ENCODE measurements at regions not wholly inside any gene's neighbourhood (a gene's known extent, or its start where the extent isn't known, plus 50 kb on each side); places are given as distances from the start of the nearest gene placed in this dataset.

GRCh38 chr9:108125625-108126024 lies 636.1 kb upstream of the KLF4 start:
- DNase-seq, result no peak

DNA sequence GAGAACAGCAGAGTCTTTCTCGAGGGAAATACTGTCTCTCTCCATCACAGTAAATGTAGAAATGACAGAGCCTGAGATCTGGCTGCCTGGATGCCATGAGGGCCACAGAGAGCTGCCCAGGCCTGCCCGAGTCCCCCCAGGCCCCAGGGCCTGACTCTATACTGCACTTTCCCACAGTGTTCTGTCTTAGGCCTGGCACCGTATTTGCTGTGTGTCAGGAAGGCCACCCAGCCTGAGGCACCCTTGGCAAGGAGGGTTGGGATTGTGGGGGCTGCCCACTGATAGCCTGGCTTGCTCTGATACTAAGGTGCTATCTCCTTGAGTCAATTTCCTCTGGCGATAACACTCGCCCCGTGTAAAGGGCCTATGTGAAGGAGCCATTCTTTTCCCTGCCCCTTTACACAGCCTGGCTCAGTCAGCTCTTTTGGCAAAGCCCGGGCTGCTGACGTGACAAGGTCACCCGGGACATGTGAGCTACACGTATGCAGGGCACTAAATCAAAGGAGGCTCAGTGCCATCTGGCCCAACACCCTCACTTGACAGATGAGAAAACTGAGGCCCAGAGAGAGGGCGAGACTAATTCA lies 630.1 kb upstream of the KLF4 start:
- DNase-seq, result no peak

DNA sequence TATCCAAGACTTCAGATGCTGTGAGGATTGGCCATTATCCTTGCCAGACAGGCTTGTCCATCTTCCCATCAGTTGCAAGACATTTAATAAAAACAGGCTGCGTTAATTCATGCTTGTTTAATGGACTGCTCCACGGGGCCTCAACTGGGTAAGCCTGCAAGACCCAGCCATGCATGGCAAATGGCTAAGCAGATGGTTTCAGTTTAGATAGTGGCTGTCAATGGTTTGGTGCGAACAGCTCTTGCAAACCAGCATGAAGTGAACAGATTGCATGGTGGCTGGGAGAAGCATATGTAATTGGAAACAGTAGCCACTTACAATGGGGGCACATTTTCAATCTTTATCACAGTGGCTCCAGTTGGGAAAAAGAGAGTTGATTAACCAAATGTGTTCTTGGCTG lies 628.2 kb upstream of the KLF4 start:
- no peak for DNase-seq

- no peak for DNase-seq
Observed at GRCh38 chr9:108117306-108117705, 627.7 kb upstream of the KLF4 start.

DNA sequence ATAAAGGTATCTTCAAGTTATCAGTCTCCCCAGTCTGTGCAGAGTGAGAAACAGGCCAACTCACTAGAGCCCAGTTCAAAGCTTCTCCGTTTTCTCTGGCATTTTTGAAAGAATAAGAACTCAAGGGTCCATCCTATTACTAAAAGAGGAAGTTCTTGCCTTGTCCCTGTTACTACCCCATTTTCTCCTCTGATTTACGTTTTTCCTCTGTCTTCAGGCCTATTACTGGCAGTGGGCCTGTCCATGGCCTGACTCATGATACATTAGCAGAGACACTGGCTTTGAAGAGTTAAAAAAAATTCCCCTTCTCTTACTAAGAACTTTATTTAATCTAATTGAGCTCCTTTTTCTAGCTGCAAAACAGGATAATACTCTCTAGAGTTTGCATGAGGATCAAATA lies 624.0 kb upstream of the KLF4 start:
- DNase-seq, result no peak

DNA sequence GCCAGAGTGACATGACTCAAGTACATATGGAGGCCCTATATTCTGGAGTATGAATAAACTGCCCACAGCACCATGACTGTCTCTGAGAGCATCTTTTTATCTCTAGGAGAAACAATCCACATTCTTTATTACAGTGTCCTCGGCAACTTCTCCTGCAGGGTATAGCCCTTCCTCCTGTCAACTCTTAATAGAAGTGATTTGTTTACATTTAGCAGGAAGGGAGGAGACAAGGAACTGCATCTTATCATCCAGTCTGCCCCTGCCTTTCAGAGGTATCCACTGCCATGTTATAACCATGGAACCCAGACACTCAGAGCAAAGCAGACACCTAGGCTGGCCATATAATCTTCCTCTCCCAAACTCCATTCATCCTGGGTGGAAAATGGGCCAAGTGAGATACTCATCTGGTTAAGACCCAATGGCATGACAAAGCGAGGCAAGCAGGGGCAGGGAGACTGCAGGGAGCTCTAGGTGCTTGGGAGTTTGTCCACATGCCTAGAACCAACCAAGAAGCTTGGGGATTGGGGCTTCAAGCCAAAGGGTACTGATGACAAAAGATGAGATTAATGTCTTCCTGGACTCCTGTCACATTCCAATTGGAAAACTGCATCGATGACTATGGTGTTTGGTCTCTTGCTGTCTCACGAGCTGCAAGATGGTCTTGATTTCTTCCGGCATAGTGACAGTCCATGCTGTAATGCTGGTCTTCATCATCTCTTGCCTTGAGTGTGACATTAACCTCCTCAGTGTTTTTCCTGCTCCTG lies 620.5 kb upstream of the KLF4 start:
- no peak for DNase-seq

DNA sequence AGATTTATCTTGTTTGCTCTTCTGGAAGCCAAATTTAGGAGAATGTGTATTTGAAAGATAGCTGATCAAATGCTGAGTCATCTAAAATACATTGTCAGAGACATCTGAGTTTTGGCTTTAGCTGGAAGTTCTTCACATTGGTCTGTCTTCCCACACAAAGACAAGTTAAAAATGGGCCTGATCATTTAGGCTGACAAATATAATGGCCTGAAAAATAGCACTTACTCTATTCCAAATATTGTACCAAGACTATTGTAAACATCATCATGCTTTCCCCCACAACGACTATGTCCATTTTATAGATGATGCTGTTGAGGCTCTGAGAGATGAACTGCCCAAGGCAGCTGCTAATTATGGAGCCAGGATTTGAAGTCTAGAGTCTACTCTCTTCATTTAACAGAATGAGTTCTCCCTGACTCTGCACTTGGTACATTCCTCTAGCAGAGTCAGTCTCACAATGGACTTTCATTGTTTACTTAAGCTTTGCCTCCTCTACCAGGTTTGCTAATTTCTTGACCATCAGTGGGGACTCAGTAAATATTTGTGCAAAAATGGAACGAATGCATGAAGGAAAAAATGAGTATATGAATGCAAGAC lies 619.4 kb upstream of the KLF4 start:
- DNase-seq, result no peak

GRCh38 chr9:108108280-108108851 lies 618.8 kb upstream of the KLF4 start:
- DNase-seq, result no peak

DNA sequence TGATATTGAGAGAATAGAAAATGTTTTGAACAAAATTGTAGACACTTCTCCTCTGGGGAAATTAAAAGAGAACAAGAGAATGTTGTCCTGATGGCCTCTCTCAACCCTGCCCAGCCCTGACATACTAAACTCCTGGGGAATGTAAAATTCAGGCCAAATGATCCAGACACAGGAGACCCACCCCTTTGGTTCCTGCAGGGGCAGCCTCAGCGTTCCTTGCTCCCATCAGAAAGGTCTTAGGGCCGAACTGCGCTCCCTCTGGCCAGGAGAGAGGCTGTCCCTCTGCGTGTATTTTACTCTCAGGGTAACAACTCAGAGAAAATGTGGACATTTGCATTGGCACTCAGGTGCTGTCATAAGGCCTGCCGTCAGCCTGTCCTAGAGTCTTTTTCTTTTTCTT lies 616.3 kb upstream of the KLF4 start:
- DNase-seq, result no peak

DNA sequence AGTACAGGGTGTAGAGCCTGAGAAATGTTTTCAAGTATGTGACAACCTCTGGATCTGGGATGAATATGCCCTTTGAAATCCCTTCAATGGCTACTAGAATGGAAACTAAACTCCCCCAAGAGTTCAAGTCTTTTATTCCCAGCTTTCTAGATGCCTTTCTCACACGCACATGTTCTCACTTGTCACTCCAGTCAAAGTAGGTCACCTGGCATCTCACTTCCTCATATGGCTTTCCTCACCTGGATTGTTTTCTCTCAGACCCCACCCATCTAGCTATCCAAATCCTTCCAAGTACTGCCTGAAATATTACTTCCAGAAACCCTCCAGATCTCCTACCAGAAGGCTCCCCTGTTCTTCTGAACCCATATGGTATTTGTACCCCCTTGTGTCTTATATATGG lies 615.4 kb upstream of the KLF4 start:
- DNase-seq, result no peak

DNA sequence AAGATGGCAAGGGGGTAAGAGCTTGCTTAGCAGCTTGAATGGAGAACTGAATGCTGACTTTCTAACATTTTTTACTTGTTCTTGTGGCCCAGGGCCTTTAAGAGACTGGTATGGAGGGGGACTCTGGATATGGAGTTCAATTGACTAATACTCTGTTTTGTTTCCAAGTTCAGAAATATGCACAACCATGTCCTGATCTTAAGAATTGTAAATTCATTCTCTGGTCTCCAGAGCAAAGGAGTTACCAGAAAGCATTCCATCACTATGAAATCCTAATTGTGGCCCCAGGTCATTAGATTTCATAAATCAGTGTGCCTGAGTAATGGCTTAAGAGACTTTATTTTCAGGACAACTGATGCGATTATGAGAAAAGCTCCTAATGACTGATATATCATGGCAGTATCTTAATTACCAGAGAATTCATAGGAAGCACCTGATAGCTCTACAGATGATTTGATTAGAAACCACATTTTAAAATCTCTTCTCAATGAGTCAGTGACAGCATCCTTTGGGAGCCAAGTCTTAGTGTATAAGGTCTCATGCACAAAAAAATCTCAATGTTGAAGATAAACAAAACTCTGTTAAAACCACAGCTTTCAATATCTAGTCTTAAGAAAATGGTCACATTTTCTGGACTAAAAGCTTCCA lies 613.6 kb upstream of the KLF4 start:
- no peak for DNase-seq

DNA sequence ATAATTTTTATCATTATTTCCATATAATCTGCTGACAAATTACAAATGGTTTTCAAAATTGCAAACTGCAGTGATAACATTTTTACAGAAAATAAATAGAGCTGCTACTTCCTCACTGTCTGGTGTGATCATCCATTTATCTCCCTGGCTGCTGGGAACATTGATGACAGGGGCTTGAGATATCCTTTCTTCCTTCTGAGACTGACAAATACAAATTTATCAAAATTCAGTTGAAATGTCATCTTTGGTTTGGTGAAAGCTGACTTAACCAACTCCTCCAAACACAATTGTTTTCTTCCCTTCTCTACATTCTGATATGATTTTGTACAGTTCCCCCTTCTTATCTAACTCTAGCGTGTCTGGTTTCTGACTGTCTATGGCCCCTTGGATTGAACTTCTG lies 611.8 kb upstream of the KLF4 start:
- DNase-seq, result no peak

DNA sequence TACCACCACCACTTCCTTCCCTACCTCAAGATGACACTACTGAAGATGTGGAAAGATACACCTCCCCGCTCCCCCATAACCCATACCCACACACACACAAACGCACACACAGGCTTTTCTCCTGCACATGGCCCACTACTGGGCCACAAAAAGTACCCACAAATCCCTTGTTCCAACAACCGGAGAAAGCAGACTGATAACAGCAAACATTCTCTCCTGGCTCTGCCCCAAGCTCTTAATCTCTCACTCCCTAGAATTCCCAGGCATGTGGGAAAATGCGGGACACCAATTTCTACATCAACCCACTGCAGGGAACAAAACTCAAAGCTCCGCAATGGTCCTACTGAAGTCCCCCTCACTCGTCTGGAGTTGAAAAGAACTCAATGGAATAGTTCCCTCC lies 611.0 kb upstream of the KLF4 start:
- DNase-seq, result no peak

- no peak for DNase-seq
Observed at GRCh38 chr9:108099854-108100253, 610.3 kb upstream of the KLF4 start.

DNA sequence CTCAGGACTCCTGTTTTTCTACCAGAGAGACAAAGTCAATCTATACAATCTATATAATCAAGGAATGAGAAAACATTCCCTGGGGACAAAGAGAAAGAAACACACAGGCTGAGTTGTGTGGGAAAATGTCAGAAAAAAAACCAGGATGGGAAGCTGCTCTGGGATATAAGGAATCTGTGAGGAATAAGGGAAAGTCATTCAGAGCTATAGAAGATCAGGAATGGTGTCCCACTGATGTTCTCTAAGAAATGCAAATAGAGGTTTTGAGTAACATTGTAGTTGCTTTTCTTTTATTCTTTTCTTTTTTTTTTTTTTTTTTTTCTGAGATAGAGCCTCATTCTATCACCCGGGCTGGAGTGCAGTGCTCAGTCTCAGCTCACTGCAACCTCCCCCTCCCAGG lies 605.9 kb upstream of the KLF4 start:
- no peak for DNase-seq

DNA sequence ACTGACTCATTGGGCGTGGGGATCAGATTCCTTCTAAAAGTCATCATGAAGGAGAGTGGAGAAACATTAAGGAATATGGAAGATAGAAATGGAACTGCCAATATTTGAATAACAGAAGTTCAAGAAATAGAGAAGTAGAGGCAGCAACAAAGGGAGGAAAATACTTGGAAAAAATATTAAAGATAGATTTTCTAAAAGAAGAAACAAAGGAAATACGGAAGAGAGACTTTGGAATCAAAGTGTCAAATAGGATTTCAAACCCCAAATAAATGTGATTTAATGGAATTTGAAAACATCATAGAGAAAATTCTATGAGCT lies 605.1 kb upstream of the KLF4 start:
- no peak for DNase-seq

DNA sequence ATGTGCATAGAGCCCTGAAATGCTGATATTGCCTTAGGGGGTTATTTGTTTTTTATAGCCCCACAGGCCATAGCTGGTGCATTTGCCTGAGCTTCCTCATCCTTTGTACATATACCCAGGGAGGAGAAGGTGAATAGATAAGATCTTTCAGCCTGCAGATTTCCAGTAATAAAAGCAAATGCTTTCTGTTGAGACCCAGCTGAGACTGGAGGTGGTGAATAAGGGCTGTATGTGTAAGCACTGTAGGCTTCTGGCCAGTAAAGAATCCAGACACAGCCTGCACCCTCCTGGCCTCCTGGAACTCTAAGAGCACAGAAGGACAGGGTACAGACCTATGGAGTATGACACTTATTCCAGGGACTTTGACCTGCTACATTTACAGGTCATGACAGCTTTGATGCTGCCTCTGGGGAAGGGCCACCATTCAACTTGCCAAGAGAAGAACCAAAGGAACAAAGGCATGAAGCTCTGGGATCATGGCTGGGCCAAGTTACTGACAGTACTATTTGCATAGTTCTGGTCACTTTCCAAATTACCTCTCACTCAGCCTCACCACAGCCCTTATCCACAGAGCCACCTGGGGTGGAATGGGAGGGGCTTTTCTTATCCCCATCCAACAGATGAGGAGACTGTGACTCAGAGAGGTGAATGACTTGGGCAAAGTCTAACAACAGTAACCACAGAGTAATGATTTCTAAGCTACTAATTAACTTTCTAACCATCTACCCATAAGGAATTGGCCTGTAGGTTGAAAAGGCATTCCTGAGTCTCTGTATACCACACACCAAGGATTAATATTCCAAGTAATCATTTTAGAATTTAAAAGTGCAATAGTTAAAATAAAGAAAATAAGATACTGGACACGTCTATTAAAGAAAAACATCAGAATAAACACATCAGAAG lies 604.5 kb upstream of the KLF4 start:
- no peak for DNase-seq

DNA sequence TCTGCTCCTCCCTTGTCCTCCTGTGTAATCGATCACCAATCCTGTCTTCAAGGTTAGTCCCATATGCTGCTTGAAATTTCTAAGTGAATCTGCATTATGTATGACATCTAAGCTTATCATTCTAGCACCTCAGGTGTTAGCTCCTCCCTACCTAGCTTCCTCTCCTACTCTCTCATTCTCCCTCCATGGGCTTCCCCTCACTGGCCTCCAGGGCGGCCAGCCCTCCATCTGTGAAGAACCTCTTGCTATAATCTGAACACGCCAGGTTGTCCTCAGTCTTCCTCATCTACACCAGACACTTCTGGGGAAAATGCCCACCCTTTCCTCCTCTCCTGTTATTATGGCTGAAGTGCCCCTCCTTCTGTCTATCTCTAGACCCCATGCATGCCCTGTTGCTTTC lies 599.3 kb upstream of the KLF4 start:
- no peak for DNase-seq

- DNase-seq, result no peak
Observed at GRCh38 chr9:108087781-108088180, 598.2 kb upstream of the KLF4 start.

DNA sequence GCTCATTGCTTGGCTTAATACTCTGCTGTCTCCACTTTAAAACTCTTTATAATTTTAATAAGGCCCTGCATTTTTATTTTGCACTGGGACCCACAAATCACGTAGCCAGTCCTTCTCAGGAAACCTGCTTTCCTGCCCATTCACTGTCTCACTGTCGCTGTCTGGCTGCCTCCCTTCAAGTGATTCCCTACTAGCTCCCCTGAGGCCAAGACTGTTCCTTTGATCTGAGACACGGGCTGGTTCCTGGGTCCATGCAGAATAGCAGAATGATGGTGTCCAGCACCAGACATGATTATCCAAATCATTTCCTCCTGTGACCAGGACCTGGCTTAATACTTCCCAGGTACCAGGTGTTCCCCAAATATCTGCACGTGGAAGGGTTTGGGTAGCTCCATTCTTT lies 597.1 kb upstream of the KLF4 start:
- DNase-seq, result no peak

DNA sequence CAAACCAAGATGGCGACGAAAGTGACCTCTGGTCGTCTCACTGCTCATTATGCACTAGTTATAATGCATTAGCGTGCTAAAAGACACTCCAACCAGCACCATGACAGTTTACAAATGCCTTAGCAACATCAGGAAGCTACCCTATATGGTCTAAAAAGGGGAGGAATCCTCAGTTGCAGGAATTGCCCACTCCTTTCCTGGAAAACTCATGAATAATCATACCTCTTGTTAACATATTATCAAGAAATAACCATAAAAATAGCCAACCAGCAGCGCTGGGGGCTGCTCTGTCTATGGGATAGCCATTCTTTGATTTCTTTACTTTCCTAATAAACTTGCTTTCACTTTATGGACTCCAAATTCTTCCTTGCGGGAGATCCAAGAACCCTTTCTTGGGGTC lies 595.7 kb upstream of the KLF4 start:
- DNase-seq, result no peak

GRCh38 chr9:108083796-108084352 lies 594.3 kb upstream of the KLF4 start:
- DNase-seq, result no peak

All from stimulated activated CD4-positive, alpha-beta T cell treated with anti-CD3 and anti-CD28 coated beads, Interleukin-2, amount 100 ng/mL, for 24 hours (primary cell).